GM19238 (cell line): ENCODE measurements at regions not wholly inside any gene's neighbourhood (a gene's known extent, or its start where the extent isn't known, plus 50 kb on each side); places are given as distances from the start of the nearest gene placed in this dataset.

ENCODE experiments used
- DNase-seq: peaks from one replicate; pipeline ENCODE4 v3.0.0; 2011; ENCODE audit warnings: low spot score; ENCODE audit not compliant: insufficient read length

DNA sequence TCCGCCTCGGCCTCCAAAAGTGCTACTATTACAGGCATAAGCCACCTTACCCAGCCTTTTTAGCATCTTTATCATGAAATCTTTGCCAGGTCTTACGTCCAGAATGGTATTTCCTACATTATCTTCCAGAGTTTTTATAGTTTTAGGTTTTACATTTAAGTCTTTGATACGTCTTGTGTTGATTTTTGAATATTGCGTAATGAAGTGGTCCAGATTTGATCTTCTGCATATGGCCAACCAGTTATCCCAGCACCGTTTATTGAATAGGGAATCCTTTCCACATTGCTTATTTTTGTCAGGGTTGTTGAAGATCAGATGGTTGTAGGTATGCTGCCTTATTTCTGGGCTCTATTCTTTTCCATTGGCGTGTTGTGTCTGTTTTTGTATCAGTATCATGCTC, 349.6 kb downstream of the KCTD8 start:
- no peak for DNase-seq

- no peak for DNase-seq
These were observed 348.2 kb downstream of the KCTD8 start for GRCh38 chr4:44100456-44100855.

DNA sequence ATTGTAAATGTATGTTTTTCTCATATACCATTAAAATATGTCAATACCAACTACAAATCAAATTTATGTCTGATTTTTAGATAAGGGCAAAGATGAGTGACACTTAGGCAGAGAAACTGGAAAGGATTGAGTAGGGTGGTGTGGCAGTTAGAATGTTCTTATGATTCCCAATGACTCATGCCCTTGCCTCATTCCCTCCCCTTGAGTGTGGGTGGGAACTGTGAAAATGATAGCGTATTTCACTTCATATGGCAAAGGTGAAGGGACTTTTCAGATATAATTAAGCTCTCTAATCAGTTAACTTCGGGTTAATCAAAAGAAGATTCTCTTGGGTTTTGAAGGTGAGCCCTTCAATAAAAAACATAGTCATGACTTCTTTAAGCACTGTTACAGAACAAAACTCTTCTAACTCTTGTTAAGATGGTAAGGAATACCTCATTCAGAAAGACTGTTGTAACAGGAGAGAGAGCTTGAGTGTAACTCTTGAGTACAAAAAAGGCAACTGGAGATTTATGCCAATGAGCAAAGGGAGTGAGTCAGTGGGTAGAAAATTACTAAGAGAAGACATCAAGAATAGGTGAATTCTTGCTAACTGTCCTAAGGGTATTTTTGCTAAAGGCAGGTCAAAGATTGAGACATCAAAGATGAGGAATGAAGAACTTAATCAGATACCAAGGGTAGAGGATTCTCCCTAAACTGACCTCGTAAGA, 329.5 kb downstream of the KCTD8 start:
- no peak for DNase-seq

GRCh38 chr4:44120646-44121045, 328.0 kb downstream of the KCTD8 start:
- DNase-seq, result no peak

DNA sequence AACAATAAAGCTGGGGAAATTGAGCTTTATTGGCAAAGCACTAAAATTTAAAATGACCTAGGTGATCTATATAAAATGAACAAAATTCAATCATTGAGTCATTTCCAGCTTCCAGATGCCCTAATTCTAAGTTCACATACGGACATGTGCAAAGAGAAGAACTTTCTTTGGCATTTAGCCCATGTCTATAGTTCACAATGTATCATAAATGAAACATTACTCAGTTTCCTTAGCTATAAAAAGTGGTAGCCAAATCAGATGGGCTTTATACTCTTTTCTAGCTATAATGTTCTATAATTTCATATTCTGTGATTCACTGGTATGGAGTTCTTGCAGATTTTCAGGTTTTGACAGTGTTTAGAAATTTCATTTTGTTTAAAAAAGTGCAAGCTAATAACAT, 327.4 kb downstream of the KCTD8 start:
- no peak for DNase-seq
